ENCODE measurements at regions not wholly inside any gene's neighbourhood (a gene's known extent, or its start where the extent isn't known, plus 50 kb on each side); places are given as distances from the start of the nearest gene placed in this dataset.
"Not testable (repeated sequence)": the region's sequence is repeated elsewhere in the genome, so short reads cannot be mapped to it uniquely, and the experiment has no call there.

GRCh38 chr16:29177888-29178726 is 193.3 kb downstream of the LAT start:
- intact Hi-C loops (cut with DNase I) = not testable (repeated sequence)
- peak in 1 of 10 donors; percentile 70 for DNase-seq

GRCh38 chr16:29177203-29177887 is 192.5 kb downstream of the LAT start:
- intact Hi-C loops (cut with DNase I) = not testable (repeated sequence)
- DNase-seq = peak in 2 of 10 donors; percentile 60 to 77

GRCh38 chr16:29176822-29177202 is 192.0 kb downstream of the LAT start:
- intact Hi-C loops (cut with DNase I) = not testable (repeated sequence)
- peak in 2 of 10 donors; percentile 37 to 49 for DNase-seq

- DNase-seq; intact Hi-C loops (cut with DNase I): not testable (repeated sequence)
Observed at GRCh38 chr16:29176154-29176470, 191.3 kb downstream of the LAT start.

GRCh38 chr16:29175411-29176153 is 190.7 kb downstream of the LAT start:
- DNase-seq = peak in 1 of 10 donors; percentile 62
- intact Hi-C loops (cut with DNase I) = not testable (repeated sequence)

GRCh38 chr16:29173371-29174305 is 188.8 kb downstream of the LAT start:
- DNase-seq = peak in 1 of 10 donors; percentile 43

GRCh38 chr16:29172098-29172724 is 187.4 kb downstream of the LAT start:
- DNase-seq = peak in 1 of 10 donors; percentile 28
- intact Hi-C loops (cut with DNase I) = not testable (repeated sequence)

More at GRCh38 chr16:29173371-29174305, 188.8 kb downstream of the LAT start:
- intact Hi-C loops (cut with DNase I) = not testable (repeated sequence)

- intact Hi-C loops (cut with DNase I) = not testable (repeated sequence)
- peak in 1 of 10 donors; percentile 27 for DNase-seq
Observed at GRCh38 chr16:29171296-29171695, 186.4 kb downstream of the LAT start.

GRCh38 chr16:29170393-29171119 is 185.7 kb downstream of the LAT start:
- intact Hi-C loops (cut with DNase I) = not testable (repeated sequence)
- DNase-seq = peak in 1 of 10 donors; percentile 55

- DNase-seq = peak in 1 of 10 donors; percentile 38
Observed at GRCh38 chr16:29169295-29169994, 184.6 kb downstream of the LAT start.

GRCh38 chr16:29168515-29169259 is 183.8 kb downstream of the LAT start:
- intact Hi-C loops (cut with DNase I) = not testable (repeated sequence)
- peak in 1 of 10 donors; percentile 64 for DNase-seq

More at GRCh38 chr16:29169295-29169994, 184.6 kb downstream of the LAT start:
- intact Hi-C loops (cut with DNase I) = not testable (repeated sequence)

- intact Hi-C loops (cut with DNase I) = not testable (repeated sequence)
Observed at GRCh38 chr16:29164442-29165089, 179.7 kb downstream of the LAT start.

GRCh38 chr16:29160171-29160570 is 175.3 kb downstream of the LAT start:
- peak in 1 of 10 donors; percentile 27 for DNase-seq
- intact Hi-C loops (cut with DNase I) = not testable (repeated sequence)

More at GRCh38 chr16:29164442-29165089, 179.7 kb downstream of the LAT start:
- DNase-seq = peak in 1 of 10 donors; percentile 21

GRCh38 chr16:29159603-29160002 is 174.8 kb downstream of the LAT start:
- intact Hi-C loops (cut with DNase I) = not testable (repeated sequence)
- DNase-seq = peak in 1 of 10 donors; percentile 38

GRCh38 chr16:29158785-29159184 is 173.9 kb downstream of the LAT start:
- intact Hi-C loops (cut with DNase I) = no loop called here

GRCh38 chr16:29158031-29158784 is 173.4 kb downstream of the LAT start:
- DNase-seq = peak in 1 of 10 donors; percentile 59
- intact Hi-C loops (cut with DNase I) = not testable (repeated sequence)

More at GRCh38 chr16:29158785-29159184, 173.9 kb downstream of the LAT start:
- DNase-seq = peak in 1 of 10 donors; percentile 73

Data from posterior cingulate gyrus (tissue), 11 donors.